ENCODE measurements at regions not wholly inside any gene's neighbourhood (a gene's known extent, or its start where the extent isn't known, plus 50 kb on each side); places are given as distances from the start of the nearest gene placed in this dataset.
A peak's percentile ranks its signal among the peaks of the same experiment; 100 is the strongest.

DNA sequence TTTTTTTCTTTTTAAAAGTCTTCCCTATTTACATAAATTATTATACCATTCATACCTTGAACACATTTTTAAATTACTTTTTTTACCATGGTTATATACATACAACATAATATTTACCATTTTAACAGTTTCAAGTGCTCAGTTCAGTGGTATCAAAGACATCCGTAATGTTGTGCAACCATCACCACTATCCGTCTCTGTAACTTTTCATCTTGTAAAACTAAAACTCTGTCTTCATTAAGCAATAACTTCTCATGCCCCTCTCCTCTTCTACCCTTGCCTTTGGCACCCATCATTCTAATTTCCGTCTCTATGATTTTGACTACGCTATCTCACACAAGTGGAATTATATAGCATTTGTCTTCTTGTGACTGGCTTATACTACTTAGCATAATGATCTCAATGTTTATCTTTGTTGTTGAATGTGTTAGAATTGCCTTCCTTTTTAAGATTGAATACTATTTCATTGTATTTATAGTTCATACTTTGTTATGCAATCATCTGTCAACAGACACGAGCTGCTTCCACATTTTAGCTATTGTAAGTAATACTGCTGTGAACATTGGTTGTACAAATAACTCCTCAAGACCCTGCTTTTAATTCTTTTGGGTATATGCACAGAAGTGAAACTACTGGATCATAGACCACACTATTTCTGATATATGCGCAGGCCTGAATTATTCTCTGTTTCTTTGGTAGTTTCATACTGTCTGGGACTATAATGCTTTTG is 689.5 kb upstream of the NCAM2 start:
- no peak for FAIRE-seq

DNA sequence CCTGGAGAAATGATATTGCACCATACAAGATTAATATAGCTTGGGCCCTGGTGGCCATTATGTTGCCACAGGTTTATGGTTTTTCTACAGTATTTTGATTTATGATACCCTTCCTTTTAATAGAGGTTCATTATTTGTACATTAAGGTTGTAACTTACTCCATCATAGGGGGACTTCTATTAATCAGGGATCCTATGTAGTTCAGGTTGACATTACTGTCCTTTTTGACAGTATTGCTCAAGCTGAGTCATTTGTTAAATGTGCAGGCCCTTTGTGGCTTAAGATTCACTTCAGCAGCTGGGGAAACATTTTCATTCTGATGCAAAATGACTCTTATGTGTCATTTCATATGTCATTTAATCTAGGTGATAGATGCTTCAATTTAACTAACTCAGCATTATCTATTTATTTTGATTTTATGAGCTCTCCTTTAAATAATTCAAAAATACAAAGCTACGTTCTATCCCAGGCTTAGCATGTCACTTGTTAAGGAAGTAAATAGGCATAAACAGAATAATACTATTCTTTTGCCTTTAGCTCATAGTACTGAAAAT is 686.9 kb upstream of the NCAM2 start:
- no peak for FAIRE-seq

DNA sequence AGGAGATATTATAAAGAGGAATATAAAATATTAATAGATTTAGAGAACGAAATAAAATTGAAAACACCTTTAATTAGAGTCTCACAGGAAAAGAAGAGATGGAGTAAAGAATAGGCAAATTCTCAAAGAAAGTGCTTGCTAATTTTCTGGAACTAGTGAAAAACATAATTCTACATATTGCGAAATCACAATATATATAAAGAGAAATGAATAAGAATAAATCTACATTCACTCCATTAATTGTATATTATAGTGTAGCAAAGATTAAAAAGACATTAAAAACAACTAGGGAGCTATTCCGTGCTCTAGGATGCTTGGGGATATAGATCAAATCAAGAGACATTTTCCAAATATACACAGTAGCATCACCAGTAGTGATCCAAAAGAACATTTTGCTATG is 685.2 kb upstream of the NCAM2 start:
- FAIRE-seq: no peak

DNA sequence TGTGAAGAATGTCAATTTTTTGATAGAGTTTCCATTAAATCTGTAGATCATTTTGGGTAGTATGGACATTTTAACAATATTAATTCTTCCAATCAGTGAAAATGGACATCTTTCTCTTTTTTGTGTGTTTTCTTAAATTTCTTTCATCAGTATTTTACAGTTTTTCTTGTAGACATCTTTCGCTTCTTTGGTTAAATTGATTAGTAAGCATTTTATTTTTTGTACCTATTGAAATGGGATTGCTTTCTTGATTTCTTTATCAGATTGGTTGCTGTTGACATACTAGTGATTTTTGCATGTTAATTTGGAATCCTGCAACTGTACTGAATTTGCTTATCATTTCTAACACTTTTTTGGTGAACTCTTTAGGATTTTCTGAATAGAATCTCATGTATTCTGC is 683.2 kb upstream of the NCAM2 start:
- FAIRE-seq: no peak

DNA sequence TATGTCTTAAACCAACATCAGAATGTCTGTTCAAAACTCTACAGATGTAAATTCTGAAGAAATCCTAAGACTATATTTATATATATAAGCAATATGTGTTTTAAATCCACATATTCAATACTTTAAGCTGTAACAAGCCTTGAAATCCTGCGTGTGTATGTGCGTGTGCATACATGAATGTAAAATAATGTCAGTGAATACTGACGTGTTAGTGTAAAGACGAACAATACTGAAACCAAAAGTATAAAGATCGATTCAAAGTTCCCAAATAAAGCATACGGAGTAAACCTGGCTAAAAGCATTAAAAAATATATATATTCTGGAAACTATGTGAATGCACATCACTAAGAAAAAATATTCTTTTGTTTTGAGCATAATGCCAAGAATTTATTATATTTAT is 668.6 kb upstream of the NCAM2 start:
- no peak for FAIRE-seq

DNA sequence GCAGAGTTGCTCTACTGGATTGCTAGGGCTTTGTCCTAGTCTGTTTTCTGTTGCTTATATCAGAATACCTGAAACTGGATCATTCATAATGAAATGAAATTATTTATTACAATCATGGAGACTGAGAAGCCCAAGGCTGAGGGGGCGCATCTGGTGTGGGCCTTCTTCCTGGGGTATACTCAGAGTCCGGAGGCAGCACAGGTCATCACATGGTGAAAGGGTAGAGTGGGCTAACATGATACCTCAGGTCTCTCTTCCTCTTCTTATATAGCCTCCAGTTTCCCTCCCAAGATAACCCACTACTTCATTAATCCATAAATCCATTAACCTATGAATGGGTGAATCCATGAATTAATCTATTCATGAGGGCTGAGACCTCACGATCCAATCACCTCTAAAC is 667.6 kb upstream of the NCAM2 start:
- FAIRE-seq: no peak

DNA sequence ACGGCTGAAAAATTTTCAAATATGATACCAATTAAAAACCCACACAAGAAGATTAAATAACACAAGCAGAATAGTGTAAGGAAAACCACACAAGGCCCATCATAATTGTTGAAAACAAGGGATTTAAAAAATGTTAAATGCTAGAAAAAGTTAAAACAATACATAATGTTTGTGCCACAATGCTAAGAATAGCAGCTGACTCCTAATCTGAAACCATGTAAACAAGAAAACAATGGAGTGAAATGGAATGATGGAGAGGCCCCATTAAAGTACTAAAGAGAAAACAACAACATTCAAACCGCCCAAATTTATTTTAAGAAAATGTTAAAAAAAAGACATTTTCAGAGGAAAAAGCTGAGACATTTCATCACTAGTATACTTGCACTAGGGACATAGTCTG is 663.6 kb upstream of the NCAM2 start:
- no peak for FAIRE-seq

DNA sequence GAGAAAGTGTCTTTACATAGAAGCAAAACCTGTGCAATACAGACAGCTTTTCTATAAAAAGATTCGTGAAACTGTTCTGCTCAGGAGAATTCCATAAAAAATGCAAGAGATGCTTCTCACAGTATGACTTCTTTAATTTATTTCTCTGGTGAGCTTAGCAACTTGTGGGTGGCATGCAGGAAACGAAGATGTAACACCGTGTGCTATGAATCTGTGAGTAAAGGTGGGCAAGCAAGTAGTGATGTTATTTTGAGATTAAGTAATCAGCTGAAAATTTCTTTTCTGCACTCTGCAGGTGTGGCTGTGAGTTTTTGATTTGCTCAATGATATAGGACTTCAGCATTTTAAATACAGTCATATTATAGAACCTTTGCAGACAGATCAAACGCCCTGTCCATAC is 656.8 kb upstream of the NCAM2 start:
- no peak for FAIRE-seq

DNA sequence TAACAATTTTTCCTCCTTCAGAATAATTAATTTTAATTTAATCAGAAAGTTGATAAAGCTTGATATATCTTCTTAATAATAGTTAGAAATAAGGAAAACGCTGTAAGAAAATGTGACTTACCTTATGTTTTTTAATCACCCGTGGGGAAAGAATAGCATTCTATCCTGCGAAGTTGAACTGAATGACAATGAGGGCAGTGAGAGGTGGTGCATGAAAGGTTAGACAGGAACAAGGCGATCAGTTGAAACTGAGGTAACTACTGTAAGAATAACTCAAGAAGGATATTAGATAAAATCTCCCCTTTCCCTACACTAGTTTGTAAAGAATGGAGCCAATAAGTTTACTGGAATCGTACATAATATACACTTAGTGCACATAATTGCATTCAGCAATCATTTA is 655.0 kb upstream of the NCAM2 start:
- FAIRE-seq: no peak

DNA sequence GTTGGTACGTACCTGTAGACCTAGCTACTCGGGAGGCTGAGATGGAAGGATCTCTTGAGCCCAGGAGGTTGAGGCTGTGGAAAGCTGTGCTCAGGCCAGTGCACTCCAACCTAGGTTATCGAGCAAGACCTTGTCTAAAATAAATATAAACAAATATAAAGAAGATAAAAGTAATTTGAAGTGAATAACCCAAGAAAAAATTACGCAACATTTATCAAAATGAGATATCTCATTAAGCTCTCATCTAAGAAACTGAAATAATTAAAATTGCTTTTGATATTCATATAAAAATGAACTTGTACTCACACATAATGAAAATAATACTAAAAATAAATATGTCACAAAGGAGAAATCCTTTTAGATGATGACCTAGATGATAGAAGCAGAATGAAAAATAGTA is 647.1 kb upstream of the NCAM2 start:
- no peak for FAIRE-seq

DNA sequence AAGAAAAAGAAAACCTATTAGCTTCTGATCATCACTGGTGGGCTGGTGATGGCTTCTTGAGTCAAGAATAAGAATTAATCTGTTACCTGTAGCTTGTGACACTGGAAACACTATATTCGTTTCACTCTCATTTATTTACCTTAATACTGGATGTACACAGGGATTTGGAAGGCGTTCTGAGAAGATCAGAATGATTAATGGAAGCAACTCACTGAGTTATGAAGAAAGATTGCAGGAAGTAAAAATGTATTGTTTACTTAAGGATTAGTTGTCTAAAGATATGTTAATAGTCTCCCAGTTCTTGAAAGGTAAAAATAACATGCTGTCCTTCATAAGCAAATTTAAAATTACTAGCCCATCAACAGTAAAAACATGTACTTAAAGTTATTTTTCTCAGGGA is 644.9 kb upstream of the NCAM2 start:
- no peak for FAIRE-seq

DNA sequence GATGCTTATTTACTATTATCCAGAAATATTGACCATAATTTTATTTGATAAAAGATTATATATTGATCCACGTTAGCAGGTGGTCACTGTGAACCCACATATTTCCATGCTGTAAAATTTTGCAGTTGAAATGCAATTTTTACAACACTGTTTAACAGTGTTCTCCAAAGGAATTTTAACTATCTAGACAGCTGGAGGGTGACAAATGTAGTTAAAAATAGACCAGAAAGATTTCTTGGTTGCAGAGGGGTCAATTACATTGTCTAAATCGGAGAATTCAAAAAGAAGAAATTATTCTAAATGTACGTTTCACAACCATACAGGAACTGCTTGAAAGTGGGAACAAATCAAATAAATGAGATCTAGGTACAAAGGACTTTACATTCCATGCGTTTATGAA is 625.2 kb upstream of the NCAM2 start:
- no peak for FAIRE-seq

DNA sequence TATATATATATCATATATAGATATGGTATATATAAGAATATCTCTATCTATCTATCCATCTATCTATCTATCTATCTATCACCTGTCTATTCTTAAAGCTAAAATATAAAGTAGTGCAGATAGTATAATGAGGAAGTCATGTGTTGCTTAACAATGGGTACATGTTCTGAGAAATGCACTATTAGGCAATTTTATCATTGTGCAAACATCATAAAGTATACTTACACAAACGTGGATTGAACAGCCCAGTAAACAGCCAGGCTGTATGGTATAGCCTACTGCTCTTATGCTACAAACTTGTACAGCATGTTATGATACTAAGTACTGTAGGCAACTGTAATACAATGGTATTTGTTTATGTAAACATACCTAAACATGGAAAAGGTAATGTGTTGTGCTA is 621.0 kb upstream of the NCAM2 start:
- FAIRE-seq: no peak

DNA sequence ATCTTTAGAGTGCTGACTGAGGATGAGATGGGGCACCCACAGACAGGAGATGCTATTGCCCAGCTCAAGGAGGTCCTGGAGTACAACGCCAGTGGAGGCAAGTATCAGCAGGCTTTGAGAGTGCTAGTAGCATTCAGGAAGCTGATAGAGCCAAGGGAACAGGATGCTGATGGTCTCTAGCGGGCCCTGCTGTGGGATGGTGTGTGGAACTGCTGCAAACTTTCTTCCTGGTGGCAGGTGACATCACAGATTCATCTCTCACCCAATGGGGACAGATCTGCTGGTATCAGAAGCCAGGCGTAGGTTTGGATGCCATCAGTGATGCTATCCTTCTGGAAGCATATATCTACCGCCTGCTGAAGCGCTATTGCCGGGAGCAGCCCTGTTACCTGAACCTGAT is 609.8 kb upstream of the NCAM2 start:
- FAIRE-seq: no peak

DNA sequence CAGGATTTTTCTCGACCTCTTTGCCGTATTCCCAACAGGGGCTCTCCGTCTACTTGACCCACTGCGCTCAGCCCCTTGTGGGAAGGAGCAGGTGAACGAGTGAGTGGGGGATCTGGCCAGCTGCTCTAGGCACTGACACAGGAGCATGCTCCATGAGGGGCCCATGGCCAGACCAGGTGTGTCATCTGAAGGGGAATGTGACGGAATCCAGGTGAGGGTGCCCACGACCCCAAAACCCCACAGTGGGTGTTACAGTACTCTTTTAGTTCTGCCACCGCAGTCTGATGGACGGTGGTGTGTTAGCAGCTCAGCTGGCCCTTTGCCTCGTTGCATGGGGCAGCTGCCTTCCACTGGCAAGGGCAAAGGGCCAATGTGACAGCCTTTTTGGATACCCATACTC is 601.4 kb upstream of the NCAM2 start:
- no peak for FAIRE-seq

DNA sequence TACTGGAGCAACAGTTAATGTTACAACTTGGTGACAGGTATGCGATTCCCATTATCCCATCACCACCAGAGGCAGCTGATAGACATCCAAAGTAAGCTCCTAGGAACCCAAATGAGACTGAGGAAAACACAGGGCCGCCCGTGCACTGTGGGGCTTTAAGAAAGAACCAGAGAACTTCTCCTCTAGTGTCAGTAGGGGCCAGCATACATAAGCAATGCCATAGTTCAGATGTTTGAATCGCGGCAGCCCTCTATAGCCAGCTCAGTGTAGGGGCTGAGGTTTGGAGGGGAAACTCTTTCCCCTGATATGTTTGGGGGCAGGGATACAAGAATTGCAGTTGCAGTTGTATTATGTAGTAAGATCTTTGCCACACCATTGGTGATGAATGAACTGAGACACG is 593.3 kb upstream of the NCAM2 start:
- FAIRE-seq: no peak

DNA sequence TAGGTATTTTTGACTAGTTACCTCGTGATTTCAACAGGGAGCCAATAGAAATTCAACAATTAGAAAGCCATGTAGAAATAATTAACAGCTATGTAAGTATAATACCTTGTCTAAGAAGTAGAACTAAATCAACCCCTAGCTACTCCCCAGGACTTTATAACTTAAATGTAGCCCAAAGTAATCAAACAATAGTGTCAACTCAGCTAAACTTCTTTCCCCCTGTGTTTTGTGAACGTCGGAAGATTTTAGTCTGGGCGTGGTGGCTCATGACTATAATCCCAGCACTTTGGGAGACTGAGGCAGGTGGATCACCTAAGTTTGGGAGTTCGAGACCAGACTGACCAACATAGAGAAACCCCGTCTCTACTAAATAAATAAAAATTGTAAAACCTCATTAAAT is 579.9 kb upstream of the NCAM2 start:
- FAIRE-seq: no peak

DNA sequence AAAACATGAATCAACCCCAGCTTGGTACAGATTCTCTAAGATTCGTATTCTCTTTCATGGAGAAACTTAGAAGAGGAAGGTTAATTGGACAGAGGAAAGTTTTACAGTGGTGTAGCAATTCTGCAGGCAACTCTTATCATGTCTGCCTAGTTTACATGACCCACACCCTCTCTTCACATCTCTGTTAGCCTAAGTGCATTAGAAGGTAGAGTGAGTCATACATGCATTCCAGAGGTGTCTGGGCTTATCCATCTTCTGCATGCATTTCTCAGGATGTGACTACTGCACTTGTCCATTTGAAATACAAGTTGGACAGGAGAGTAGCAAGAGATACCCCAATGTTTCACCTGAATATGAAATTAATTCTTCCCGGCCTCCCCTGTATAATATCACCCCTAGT is 578.4 kb upstream of the NCAM2 start:
- FAIRE-seq: no peak

DNA sequence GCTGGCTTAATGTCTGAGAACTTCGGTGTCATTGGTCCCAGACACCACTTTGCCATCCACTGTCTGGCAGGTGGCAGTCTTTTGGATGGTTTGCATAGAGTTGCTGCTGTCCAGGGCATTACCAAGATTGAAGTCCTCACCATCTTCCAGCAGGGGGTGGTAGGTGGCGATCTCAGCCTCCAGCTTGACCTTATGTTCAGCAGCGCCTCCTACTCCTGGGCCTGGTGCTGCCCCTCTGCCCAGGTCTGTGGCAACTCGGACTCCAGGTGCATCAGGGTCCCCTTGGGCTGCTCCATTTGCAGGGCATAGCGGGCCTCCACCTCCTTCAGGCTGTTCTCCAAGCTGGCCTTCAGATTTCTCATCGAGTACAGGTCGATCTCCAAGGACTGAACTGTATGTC is 573.3 kb upstream of the NCAM2 start:
- no peak for FAIRE-seq

DNA sequence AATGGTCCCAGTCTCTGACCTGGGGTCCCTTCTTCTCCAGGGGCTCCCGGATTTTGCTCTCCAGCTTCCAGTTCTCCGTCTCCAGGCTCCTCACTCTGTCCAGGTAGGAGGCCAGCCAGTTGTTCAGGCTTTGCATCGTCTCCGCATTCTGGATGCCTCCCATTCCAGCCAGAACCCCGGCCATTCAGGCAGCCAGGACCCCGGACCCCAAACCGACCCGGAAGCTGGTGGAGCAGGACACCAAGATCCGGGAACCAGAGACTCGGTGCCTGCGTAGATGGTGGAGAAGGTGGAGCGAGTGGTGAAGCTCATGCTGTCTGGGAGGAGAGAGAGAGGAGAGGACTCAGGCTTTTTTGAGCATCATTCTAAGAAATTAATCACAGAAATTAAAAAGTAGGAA is 572.4 kb upstream of the NCAM2 start:
- FAIRE-seq: no peak

DNA sequence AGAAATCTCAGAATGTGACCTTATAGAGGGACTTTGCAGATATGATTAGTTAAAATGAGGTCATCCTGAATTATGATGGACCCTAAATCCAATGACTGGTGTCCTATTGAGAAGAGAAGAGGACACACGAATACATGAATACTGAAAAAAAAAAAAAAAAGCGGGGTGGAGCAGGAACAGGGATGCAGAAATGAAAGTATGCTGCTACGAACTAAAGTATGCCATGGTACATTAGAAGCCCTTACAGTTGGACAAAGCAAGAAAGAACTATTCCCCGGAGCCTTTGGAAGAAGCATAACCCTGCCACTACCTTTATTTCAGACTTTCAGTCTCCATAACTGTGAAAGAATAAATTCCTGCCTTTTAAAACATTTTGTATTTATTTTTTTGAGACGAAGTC is 557.9 kb upstream of the NCAM2 start:
- no peak for FAIRE-seq

DNA sequence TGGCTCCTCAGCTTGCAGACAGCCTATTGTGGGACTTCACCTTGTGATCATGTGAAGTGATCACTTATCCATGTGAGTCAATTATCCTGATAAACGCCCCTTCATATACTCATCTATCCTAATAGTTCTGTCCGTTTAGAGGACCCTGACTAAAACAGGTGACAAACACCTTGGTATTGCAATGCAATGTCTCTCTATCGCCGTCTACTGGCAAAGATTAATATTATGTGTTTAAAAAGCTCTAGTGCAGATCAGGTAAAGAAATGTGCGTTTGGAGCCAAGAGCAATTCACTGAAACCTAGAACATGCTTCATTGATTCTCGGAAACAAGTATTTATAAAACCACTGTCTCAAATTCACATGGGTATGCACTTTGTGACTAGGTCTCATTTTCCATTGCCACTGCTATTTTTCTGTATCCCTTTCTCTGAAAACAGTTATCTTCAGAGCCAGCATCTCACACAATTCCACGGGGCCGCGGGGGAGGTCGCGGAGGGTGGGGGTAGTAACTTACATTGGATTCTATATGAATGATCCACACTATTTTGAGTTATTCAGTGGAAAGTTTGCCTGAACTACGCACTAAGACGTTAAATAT is 554.6 kb upstream of the NCAM2 start:
- FAIRE-seq: peak; percentile 45

DNA sequence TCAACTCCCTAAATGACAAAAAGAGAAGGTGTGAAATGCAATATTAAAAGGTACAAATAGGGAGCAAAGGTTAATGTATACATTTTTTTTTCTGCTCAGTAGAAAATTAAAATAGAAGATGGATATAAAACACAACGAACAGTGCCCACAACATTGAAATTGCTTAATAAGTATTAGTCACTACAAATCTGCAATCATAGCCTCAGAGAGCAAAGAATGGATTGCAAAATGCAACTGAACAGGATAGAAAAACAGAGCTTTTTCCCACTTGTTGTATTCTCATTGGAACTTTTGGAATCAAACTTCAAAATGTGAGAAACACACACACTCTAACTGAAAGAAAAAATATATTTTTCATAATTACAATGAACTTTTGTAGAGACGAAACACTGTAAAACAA is 552.2 kb upstream of the NCAM2 start:
- no peak for FAIRE-seq

DNA sequence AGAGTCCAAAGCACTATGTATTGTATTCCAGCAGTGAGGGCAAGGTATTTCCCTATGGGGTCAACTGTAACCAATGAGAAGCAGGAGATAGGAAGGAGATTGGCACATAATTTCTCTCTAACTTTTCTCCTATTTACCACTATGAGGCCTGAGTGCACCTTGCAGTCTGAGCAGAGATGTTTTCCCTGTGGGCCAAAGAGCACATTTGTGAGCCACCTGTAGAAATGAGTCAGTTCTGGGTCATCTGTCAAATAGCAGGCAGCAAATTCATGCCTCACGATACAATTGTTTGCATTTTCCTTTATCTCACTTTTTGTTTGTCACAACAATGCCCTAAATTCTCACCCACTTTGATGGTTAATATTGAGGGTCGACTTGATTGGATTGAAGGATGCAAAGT is 547.2 kb upstream of the NCAM2 start:
- no peak for FAIRE-seq

DNA sequence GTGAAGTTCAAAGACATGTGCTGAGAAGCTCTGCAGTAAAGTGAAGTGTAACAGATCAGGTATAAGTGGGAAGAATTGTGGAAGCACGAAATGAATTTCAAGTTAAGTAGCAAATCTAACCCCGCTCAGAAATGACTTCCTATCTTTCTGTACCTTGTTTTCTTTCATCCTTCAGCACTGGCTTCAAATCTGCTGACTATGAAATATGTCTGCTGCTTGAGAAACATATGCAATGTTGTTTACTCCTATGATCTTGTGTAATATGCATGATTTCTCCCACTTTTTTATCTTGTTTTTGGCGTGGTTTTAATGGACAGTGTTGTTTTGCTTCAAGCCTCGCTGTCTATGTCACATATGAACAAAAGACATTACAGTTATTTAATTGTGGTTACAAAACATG is 545.3 kb upstream of the NCAM2 start:
- FAIRE-seq: no peak

All from islet of Langerhans (tissue), 1 donor.